ENCODE measurements at regions not wholly inside any gene's neighbourhood (a gene's known extent, or its start where the extent isn't known, plus 50 kb on each side); places are given as distances from the start of the nearest gene placed in this dataset.

DNA sequence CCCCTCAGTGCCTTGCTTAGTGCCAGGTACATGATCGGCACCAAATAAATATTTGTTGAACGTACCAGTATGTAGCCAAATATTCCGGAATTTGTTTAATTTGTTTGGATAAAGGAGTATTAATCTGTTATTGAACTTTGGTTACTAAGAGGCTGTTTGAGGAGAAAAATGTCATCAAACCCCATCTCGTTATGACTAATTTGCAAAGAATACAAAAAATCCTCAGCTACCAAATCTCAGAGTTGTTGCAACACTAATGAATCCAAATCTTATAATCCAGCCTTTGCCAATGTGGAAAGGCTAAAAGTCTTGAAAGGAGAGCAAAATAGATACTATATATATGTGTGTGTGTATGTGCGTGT, 79.5 kb downstream of the KLF5 start:
- TF ChIP-seq YY1 (IDR thresholded peaks at IDR 0.05; ENCODE audit: insufficient read depth, insufficient read length) (no peak), ZNF274 (IDR thresholded peaks at IDR 0.05; ENCODE audit: low read depth, low read length) (no peak)
